ENCODE measurements at regions not wholly inside any gene's neighbourhood (a gene's known extent, or its start where the extent isn't known, plus 50 kb on each side); places are given as distances from the start of the nearest gene placed in this dataset.

DNA sequence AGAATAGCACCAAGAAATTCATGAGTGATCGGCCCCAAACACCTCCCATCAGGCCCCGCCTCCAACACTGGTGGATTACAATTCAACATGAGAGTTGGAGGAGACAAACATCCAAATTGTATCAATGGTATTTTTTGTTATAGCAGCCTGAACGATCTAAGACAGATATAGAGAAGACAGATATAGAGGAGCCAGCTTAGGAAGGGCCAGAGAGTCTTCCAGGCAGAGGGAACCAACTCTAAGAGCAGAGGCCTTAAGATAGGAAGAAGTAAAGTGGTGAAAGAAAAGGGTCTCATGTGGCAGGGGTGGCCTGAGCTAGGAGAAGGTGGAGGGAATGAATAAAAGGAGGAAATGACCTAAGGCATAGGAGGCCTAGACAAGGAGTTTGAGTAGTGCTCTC, 158.8 kb upstream of the TBL1XR1 start:
- no peak for DNase-seq (ENCODE audit: low read depth, low spot score)
- ChIA-PET POLR2A (interaction anchor here (0.6 kb wide), 1 partner anchor 1004 kb away, joined by 3 read pairs; no protein-coding TSS in a partner anchor), CTCF (interaction anchor here (2.8 kb wide), 1 partner anchor 306 kb away, joined by 10 read pairs; no protein-coding TSS in a partner anchor)
- H3K4me3 ChIP-seq (ENCODE audit: low read depth, low read length) = no peak overlapping the region
- TF ChIP-seq, protein P1, sequence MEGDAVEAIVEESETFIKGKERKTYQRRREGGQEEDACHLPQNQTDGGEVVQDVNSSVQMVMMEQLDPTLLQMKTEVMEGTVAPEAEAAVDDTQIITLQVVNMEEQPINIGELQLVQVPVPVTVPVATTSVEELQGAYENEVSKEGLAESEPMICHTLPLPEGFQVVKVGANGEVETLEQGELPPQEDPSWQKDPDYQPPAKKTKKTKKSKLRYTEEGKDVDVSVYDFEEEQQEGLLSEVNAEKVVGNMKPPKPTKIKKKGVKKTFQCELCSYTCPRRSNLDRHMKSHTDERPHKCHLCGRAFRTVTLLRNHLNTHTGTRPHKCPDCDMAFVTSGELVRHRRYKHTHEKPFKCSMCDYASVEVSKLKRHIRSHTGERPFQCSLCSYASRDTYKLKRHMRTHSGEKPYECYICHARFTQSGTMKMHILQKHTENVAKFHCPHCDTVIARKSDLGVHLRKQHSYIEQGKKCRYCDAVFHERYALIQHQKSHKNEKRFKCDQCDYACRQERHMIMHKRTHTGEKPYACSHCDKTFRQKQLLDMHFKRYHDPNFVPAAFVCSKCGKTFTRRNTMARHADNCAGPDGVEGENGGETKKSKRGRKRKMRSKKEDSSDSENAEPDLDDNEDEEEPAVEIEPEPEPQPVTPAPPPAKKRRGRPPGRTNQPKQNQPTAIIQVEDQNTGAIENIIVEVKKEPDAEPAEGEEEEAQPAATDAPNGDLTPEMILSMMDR (IDR thresholded peaks at IDR 0.05; ENCODE audit: insufficient read depth, low read length, missing control alignments) = no peak

DNA sequence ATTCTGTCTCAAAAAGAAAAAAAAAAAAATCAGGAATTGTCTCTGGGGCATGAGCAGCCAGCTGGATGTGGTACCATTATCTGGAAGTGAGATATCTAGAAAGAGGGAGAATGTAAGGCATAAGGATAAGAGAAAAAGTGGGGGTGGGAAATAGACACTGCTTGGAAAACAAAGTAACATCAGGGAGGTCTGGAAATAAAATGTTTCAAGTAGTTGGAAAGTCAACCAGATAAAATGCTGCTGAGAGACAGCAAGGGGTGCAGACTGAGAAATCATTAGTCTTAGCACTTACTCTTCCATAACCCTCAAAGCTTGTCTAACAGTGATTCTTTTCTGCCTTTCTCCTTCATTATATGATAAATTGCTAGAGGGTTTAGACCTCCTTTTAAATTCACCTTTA, 159.7 kb upstream of the TBL1XR1 start:
- POLR2A ChIA-PET = interaction anchor here (0.8 kb wide), 1 partner anchor 455 kb away, joined by 3 read pairs; no protein-coding TSS in a partner anchor
- no peak for DNase-seq (ENCODE audit: low read depth, low spot score)
- H3K4me3 ChIP-seq (ENCODE audit: low read depth, low read length) = no peak overlapping the region
- TF ChIP-seq, protein P1 (IDR thresholded peaks at IDR 0.05; ENCODE audit: insufficient read depth, low read length, missing control alignments) = no peak
- CTCF ChIA-PET = interaction anchor here (1.4 to 2.8 kb wide), 2 partner anchors 148 to 306 kb away, joined by 3 to 10 read pairs; no protein-coding TSS in a partner anchor

DNA sequence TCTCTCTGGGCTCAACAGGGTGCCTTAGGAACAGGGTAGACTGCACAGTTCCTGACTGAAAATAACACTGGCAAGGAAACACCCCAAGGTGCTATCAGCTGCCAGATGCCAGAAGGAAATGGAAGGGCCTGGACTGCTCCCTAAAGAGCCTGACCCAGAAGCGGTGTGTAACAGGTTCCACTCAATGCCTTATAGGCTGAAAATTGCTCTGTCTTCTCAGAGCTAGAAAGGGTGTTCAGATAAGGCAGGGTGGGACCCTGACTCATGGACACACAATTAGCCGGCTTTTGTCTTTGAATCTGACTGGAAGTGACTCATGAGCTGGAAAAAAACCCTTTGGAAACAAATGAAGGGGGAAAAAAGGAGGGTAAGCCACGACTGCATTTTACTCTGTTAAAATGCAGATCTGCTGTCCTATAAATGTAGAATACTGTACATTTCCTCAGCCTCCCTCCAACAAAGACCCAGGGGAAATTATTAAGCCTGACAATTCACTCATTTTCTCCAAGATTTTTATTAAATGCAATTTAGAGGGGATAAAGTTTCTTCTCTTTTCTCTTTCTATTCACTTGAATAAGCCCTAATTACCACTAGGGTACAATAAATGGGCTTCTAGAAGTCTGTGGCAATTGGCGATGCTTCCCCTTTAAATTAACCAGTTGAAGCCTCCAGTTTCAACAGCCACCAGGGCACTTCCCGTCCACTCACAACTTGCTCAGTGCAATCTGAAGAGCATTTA, 160.2 kb upstream of the TBL1XR1 start:
- no peak for DNase-seq (ENCODE audit: low read depth, low spot score)
- TF ChIP-seq, protein P1 (IDR thresholded peaks at IDR 0.05; ENCODE audit: insufficient read depth, low read length, missing control alignments) = no peak
- ChIA-PET CTCF (interaction anchor here (0.6 to 2.8 kb wide), 4 partner anchors 149 to 622 kb away, joined by 3 to 10 read pairs (median 4); no protein-coding TSS in a partner anchor), POLR2A (interaction anchor here (0.5 to 0.8 kb wide), 2 partner anchors 134 to 454 kb away, joined by 3 read pairs; no protein-coding TSS in a partner anchor)
- no peak overlapping the region for H3K4me3 ChIP-seq (ENCODE audit: low read depth, low read length)

DNA sequence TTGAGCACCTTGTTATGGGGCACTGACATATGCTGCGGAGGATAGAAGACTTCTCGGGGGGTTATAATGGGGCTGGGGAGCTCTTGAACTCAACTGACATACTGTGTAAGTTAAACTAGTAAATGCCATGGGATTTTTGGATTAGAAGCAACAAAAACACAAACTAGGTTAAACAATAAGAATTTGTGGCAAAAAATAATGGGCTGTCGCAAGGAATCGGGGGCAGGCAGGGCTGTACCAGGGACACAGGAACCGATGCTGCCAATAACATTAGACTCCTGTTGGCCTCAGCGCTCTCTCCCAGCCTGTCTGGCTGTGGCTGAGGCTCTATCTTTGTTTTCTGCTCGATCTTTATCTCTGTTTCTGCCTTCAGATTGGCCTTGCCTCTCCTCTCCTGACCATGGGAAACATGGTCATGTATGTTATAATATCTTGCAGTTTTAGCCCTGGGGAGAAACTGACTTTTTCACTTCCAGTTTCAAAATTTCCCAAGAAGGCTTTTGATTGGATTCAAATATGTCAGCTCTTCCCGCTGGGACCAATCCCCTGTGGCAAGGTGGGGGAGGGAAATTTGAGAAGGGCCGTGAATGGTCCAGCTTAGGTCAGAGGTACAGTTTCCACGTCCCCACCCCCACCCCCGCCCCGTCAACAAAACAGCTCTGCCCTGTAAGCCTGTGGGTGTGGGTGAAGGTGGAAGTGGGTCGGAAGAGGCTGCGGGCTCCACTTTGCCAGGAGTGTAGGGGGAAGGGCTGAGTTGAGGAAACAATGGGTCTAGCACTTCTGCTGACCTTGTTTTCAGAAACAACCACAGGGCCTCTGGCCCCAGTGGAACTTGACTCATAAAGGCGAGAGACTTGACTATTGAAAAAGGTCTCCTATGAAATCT, 161.1 kb upstream of the TBL1XR1 start:
- TF ChIP-seq, protein P1 (IDR thresholded peaks at IDR 0.05; ENCODE audit: insufficient read depth, low read length, missing control alignments) = no peak
- ChIA-PET POLR2A (interaction anchor here (0.5 to 1.2 kb wide), 3 partner anchors 119 to 161 kb away, joined by 3 read pairs; partner anchors contain the start of gene TBL1XR1), CTCF (interaction anchor here (0.6 to 2.8 kb wide), 6 partner anchors 8 to 1027 kb away, joined by 3 to 10 read pairs (median 4); no protein-coding TSS in a partner anchor)
- H3K4me3 ChIP-seq (ENCODE audit: low read depth, low read length) = no peak overlapping the region
- no peak for DNase-seq (ENCODE audit: low read depth, low spot score)

DNA sequence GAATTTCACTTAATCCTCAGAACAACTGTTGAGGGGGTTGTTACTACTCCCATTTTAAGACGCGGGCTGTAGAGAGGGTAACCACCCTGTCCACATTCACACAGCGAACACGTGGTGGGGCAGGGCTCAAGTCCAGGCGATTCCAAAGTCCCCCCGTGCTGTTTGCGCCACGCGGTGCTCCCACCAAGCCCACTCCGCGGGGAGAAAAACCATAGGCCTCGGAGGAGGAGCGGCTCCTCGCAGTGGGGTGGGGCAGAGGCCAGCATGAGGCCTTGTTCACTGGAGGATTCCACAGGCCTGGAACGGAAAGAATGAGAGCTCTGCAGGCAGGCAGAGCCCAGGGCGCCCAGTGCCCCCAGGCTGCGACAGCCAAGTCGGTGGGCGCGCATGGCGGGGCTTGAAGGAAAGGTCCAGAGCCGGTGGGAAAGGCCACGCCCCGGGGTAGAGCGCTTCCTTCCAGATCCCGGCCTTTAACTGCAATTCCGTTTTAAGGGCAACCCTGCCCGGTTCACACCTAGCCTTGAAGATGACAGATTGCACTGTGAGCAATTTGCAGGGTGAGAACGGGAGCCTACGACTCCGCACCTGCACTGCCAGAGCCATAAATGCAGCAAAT, 161.8 kb upstream of the TBL1XR1 start:
- no peak for DNase-seq (ENCODE audit: low read depth, low spot score)
- ChIA-PET CTCF (interaction anchor here (1.0 to 2.8 kb wide), 6 partner anchors 9 to 1931 kb away, joined by 3 to 10 read pairs (median 4); no protein-coding TSS in a partner anchor), POLR2A (interaction anchor here (1.0 to 1.4 kb wide), 4 partner anchors 119 to 163 kb away, joined by 3 to 11 read pairs (median 5); partner anchors contain the start of gene TBL1XR1)
- H3K4me3 ChIP-seq (ENCODE audit: low read depth, low read length) = no peak overlapping the region
- TF ChIP-seq, protein P1 (IDR thresholded peaks at IDR 0.05; ENCODE audit: insufficient read depth, low read length, missing control alignments) = no peak

Measured in AG04449 (cell line).